ENCODE measurements at regions not wholly inside any gene's neighbourhood (a gene's known extent, or its start where the extent isn't known, plus 50 kb on each side); places are given as distances from the start of the nearest gene placed in this dataset.

GRCh38 chr15:61624950-61625349, 395.8 kb upstream of the RORA start:
- no peak overlapping the region for H3K4me3 Mint-ChIP-seq

More at GRCh38 chr15:61624950-61625349, 395.8 kb upstream of the RORA start:
- no peak for DNase-seq
- H3K4ac ChIP-seq (ENCODE audit: low read depth, low read length): no peak overlapping the region
- H3K23me2 ChIP-seq (ENCODE audit: insufficient read length, low read depth, low read length, poor library complexity, severe bottlenecking): no peaks in the 10 kb centered on the region
- no peaks in the 10 kb centered on the region for H3K4me1 ChIP-seq (ENCODE audit: insufficient read depth, low read length)
- WGBS (ENCODE audit: extremely low coverage, insufficient read length, low lambda C conversion rate): no CpG with 5 or more reads among the region's 7 CpGs
- no peak overlapping the region for H3K18ac ChIP-seq (ENCODE audit: insufficient read length, low read depth, low read length)
- H3K14ac ChIP-seq (ENCODE audit: insufficient read depth, low read length): no peak overlapping the region
- no peak overlapping the region for H2AK5ac ChIP-seq (ENCODE audit: insufficient read length, low read length)
- Mint-ChIP-seq H3K27ac (no peak overlapping the region), H3K36me3 (ENCODE audit: insufficient read depth in 1 of 3, low read depth in 3 of 3) (no peaks in the 10 kb centered on the region), H3K9me3 (no peaks in the 10 kb centered on the region), H3K4me1 (peaks cover 3 to 6% of the 10 kb centered on the region in 2 experiments; a peak in 1 of 4 replicates), H3K27me3 (ENCODE audit: low read depth) (no peaks in the 10 kb centered on the region)
- H4K8ac ChIP-seq (replicated peaks; ENCODE audit: insufficient read length, low read depth, low read length): no peak overlapping the region
- no peak overlapping the region for H2AFZ ChIP-seq (ENCODE audit: low read length)
- no peak overlapping the region for H2BK5ac ChIP-seq (ENCODE audit: insufficient read length, low read length)
- no peaks in the 10 kb centered on the region for H3K9me3 ChIP-seq (ENCODE audit: control insufficient read depth, low read depth, low read length)
- no peak overlapping the region for H3T11ph ChIP-seq (ENCODE audit: low read length)
- H4K91ac ChIP-seq (ENCODE audit: insufficient read length, low read depth, low read length): no peak overlapping the region
- H2BK12ac ChIP-seq (ENCODE audit: insufficient read length, low read depth, low read length): no peak overlapping the region
- H3K79me2 ChIP-seq (ENCODE audit: insufficient read depth, low read length): no peaks in the 10 kb centered on the region
- no peak for TF ChIP-seq CTCF (conservative IDR thresholded peaks at IDR 0.05)
- no peak overlapping the region for H2BK15ac ChIP-seq (ENCODE audit: low read depth, low read length)
- H3K4me2 ChIP-seq (ENCODE audit: insufficient read depth, insufficient read length, low read length): no peak overlapping the region
- H3K23ac ChIP-seq (ENCODE audit: insufficient read length, low read depth, low read length): no peak overlapping the region
- H2BK120ac ChIP-seq (ENCODE audit: low read depth, low read length, poor library complexity, severe bottlenecking): no peak overlapping the region
- H2BK20ac ChIP-seq (ENCODE audit: low read depth, low read length, poor library complexity, severe bottlenecking): no peak overlapping the region
- H4K5ac ChIP-seq (ENCODE audit: insufficient read length, low read depth, low read length): no peak overlapping the region
- no peaks in the 10 kb centered on the region for H3K79me1 ChIP-seq (ENCODE audit: insufficient read depth, low read depth, low read length, poor library complexity, severe bottlenecking)
- no peaks in the 10 kb centered on the region for H4K20me1 ChIP-seq (ENCODE audit: control insufficient read depth, insufficient read depth, insufficient read length)
- H3K27ac ChIP-seq (ENCODE audit: insufficient read length, low read depth, low read length): no peak overlapping the region
- H3K27me3 ChIP-seq (ENCODE audit: insufficient read depth, low read length): no peaks in the 10 kb centered on the region
- H3K9ac ChIP-seq (ENCODE audit: extremely low read depth, insufficient read length, low read length): no peak overlapping the region
- H3K56ac ChIP-seq (ENCODE audit: insufficient read length, low read depth, low read length): no peak overlapping the region
